ENCODE measurements at regions not wholly inside any gene's neighbourhood (a gene's known extent, or its start where the extent isn't known, plus 50 kb on each side); places are given as distances from the start of the nearest gene placed in this dataset.

- Histone ChIP-seq H2AFZ (no peak overlapping the region), H3K4me1 (ENCODE audit: insufficient read depth) (no peaks in the 10 kb centered on the region), H3K4me3 (no peak overlapping the region), H3K4me2 (no peak overlapping the region), H3K27ac (peak overlapping the region; percentile 3), H3K79me2 (no peaks in the 10 kb centered on the region), H3K36me3 (replicated peaks; ENCODE audit: insufficient read depth, low read depth) (no peaks in the 10 kb centered on the region), H4K20me1 (ENCODE audit: insufficient read depth, poor library complexity, severe bottlenecking) (no peaks in the 10 kb centered on the region), H3K27me3 (no peaks in the 10 kb centered on the region), H3K9me2 (replicated peaks; ENCODE audit: insufficient read depth) (no peaks in the 10 kb centered on the region), H3K9me3 (ENCODE audit: low read depth) (no peaks in the 10 kb centered on the region)
- DNase-seq (ENCODE audit: low spot score), result no peak
- no peak for TF ChIP-seq EZH2phosphoT487 (IDR thresholded peaks at IDR 0.05; ENCODE audit: low read depth, severe bottlenecking, unreplicated experiment)
- 76% methylated on average over 2 of the region's 2 CpGs for WGBS (ENCODE audit: low lambda C conversion rate, missing lambda C conversion rate)
Measured at GRCh38 chr2:189327879-189328847, 113.1 kb upstream of the WDR75 start.

GRCh38 chr2:189328848-189329245, 112.4 kb upstream of the WDR75 start:
- H3K9me3 ChIP-seq (ENCODE audit: low read depth), result no peaks in the 10 kb centered on the region
- DNase-seq (ENCODE audit: low spot score), result no peak
- TF ChIP-seq EZH2 (IDR thresholded peaks at IDR 0.05; ENCODE audit: borderline replicate concordance) (no peak), CTCF (IDR thresholded peaks at IDR 0.05; ENCODE audit: poor library complexity) (no peak)
- 96% methylated on average over 2 of the region's 2 CpGs for WGBS (ENCODE audit: low lambda C conversion rate, missing lambda C conversion rate)
- no peaks in the 10 kb centered on the region for H3K4me1 ChIP-seq (ENCODE audit: insufficient read depth)
- H3K79me2 ChIP-seq, result no peaks in the 10 kb centered on the region
- H2AFZ ChIP-seq, result no peak overlapping the region
- no peaks in the 10 kb centered on the region for H3K9me2 ChIP-seq (replicated peaks; ENCODE audit: insufficient read depth)
- no peak overlapping the region for H3K4me3 ChIP-seq
- H3K36me3 ChIP-seq (replicated peaks; ENCODE audit: insufficient read depth, low read depth), result no peaks in the 10 kb centered on the region
- H4K20me1 ChIP-seq (ENCODE audit: insufficient read depth, poor library complexity, severe bottlenecking), result no peaks in the 10 kb centered on the region
- H3K27me3 ChIP-seq, result no peaks in the 10 kb centered on the region
- no peak overlapping the region for H3K4me2 ChIP-seq
- no peak overlapping the region for H3K27ac ChIP-seq

GRCh38 chr2:189336276-189336975, 104.8 kb upstream of the WDR75 start:
- Histone ChIP-seq H3K79me2 (no peaks in the 10 kb centered on the region), H4K20me1 (ENCODE audit: insufficient read depth, poor library complexity, severe bottlenecking) (no peaks in the 10 kb centered on the region), H3K4me2 (no peak overlapping the region), H3K9me2 (replicated peaks; ENCODE audit: insufficient read depth) (no peaks in the 10 kb centered on the region), H3K4me3 (no peak overlapping the region), H3K27ac (no peak overlapping the region), H3K9me3 (ENCODE audit: low read depth) (no peaks in the 10 kb centered on the region), H2AFZ (no peak overlapping the region), H3K4me1 (ENCODE audit: insufficient read depth) (no peaks in the 10 kb centered on the region), H3K36me3 (replicated peaks; ENCODE audit: insufficient read depth, low read depth) (no peaks in the 10 kb centered on the region), H3K27me3 (no peaks in the 10 kb centered on the region)
- 64% methylated on average over 2 of the region's 2 CpGs for WGBS (ENCODE audit: low lambda C conversion rate, missing lambda C conversion rate)
- no peak for DNase-seq (ENCODE audit: low spot score)
- TF ChIP-seq EZH2phosphoT487 (IDR thresholded peaks at IDR 0.05; ENCODE audit: low read depth, severe bottlenecking, unreplicated experiment), result no peak
- no peak for TF ChIP-seq EZH2 (IDR thresholded peaks at IDR 0.05; ENCODE audit: borderline replicate concordance)
- TF ChIP-seq CTCF (IDR thresholded peaks at IDR 0.05; ENCODE audit: poor library complexity), result no peak

- Histone ChIP-seq H2AFZ (no peak overlapping the region), H3K9me2 (replicated peaks; ENCODE audit: insufficient read depth) (no peaks in the 10 kb centered on the region), H3K9me3 (ENCODE audit: low read depth) (no peaks in the 10 kb centered on the region), H3K79me2 (no peaks in the 10 kb centered on the region), H3K4me1 (ENCODE audit: insufficient read depth) (no peaks in the 10 kb centered on the region), H4K20me1 (ENCODE audit: insufficient read depth, poor library complexity, severe bottlenecking) (no peaks in the 10 kb centered on the region), H3K4me3 (no peak overlapping the region), H3K27me3 (no peaks in the 10 kb centered on the region), H3K4me2 (no peak overlapping the region), H3K27ac (peak overlapping the region; percentile 41), H3K36me3 (replicated peaks; ENCODE audit: insufficient read depth, low read depth) (no peaks in the 10 kb centered on the region)
- 44% methylated on average over 1 of the region's 1 CpG for WGBS (ENCODE audit: low lambda C conversion rate, missing lambda C conversion rate)
- DNase-seq (ENCODE audit: low spot score), result peak; percentile 31
- TF ChIP-seq EZH2phosphoT487 (IDR thresholded peaks at IDR 0.05; ENCODE audit: low read depth, severe bottlenecking, unreplicated experiment) (no peak), EZH2 (IDR thresholded peaks at IDR 0.05; ENCODE audit: borderline replicate concordance) (no peak), CTCF (IDR thresholded peaks at IDR 0.05; ENCODE audit: poor library complexity) (no peak)
Measured at GRCh38 chr2:189337656-189338055, 103.6 kb upstream of the WDR75 start.
